ENCODE measurements at regions not wholly inside any gene's neighbourhood (a gene's known extent, or its start where the extent isn't known, plus 50 kb on each side); places are given as distances from the start of the nearest gene placed in this dataset.

- ATAC-seq = no peak
- 80% methylated on average over 1 of the region's 1 CpG for WGBS (ENCODE audit: insufficient coverage)
Measured at GRCh38 chr10:64745565-64745964, 1224.4 kb downstream of the REEP3 start.

DNA sequence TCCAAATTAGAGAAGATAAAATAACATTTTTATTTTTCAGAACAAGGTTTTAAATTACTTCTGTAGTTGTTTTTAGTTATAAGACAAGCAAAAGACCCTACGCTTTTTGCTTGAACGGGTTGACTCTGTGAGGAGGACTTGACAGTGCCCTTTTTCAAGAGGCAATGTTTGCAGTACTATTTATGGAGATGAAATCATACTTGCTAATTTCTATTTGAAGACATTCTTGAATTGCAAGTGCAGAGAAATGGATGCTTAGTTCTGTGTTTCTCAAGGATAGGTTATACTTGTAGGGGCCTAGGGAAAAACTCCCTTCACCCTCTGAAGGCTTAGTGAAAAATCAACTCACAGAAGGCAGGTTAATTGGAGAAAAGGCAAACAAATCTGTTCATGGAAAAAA is 1229.5 kb downstream of the REEP3 start:
- DNase-seq (no peak), ATAC-seq (no peak)
- WGBS (ENCODE audit: insufficient coverage) = 75% methylated on average over 2 of the region's 2 CpGs
- H3K4me1 Mint-ChIP-seq = no peaks in the 10 kb centered on the region
- Histone ChIP-seq H3K4me3 (ENCODE audit: low read length) (no peak overlapping the region), H3K4me1 (ENCODE audit: control insufficient read depth, insufficient read depth, low read length) (no peaks in the 10 kb centered on the region), H3K27me3 (ENCODE audit: control insufficient read depth, insufficient read depth, low read length) (no peaks in the 10 kb centered on the region), H3K36me3 (ENCODE audit: control insufficient read depth, insufficient read depth, low read length) (no peaks in the 10 kb centered on the region), H3K9me3 (ENCODE audit: control insufficient read depth, insufficient read depth, low read length) (no peaks in the 10 kb centered on the region), H3K27ac (ENCODE audit: low read length) (no peak overlapping the region)
- intact Hi-C loops (cut with micrococcal nuclease) = no loop called here
- no peaks in the 10 kb centered on the region for H3K27me3 Mint-ChIP-seq (ENCODE audit: low read depth in 2 of 2)
- peaks cover 11% of the 10 kb centered on the region in 2 donors for H3K9me3 Mint-ChIP-seq
- TF ChIP-seq CTCF (IDR thresholded peaks at IDR 0.05) = no peak
- H3K4me3 Mint-ChIP-seq = no peak overlapping the region
- peaks cover 8% of the 10 kb centered on the region for H3K36me3 Mint-ChIP-seq
- H3K27ac Mint-ChIP-seq = no peak overlapping the region

More at GRCh38 chr10:64745565-64745964, 1224.4 kb downstream of the REEP3 start:
- intact Hi-C loops (cut with micrococcal nuclease) = no loop called here
- Histone ChIP-seq H3K27me3 (ENCODE audit: control insufficient read depth, insufficient read depth, low read length) (no peaks in the 10 kb centered on the region), H3K4me3 (ENCODE audit: low read length) (no peak overlapping the region), H3K36me3 (ENCODE audit: control insufficient read depth, insufficient read depth, low read length) (no peaks in the 10 kb centered on the region), H3K27ac (ENCODE audit: low read length) (no peak overlapping the region), H3K9me3 (ENCODE audit: control insufficient read depth, insufficient read depth, low read length) (no peaks in the 10 kb centered on the region), H3K4me1 (ENCODE audit: control insufficient read depth, insufficient read depth, low read length) (no peaks in the 10 kb centered on the region)
- TF ChIP-seq CTCF (IDR thresholded peaks at IDR 0.05) = no peak
- Mint-ChIP-seq H3K4me3 (no peak overlapping the region), H3K9me3 (peaks cover 5 to 18% of the 10 kb centered on the region in 2 donors), H3K36me3 (peaks cover 9% of the 10 kb centered on the region), H3K4me1 (no peaks in the 10 kb centered on the region), H3K27ac (no peak overlapping the region), H3K27me3 (ENCODE audit: low read depth in 2 of 2) (no peaks in the 10 kb centered on the region)
- no peak for DNase-seq

- peaks cover 8% of the 10 kb centered on the region for H3K36me3 Mint-ChIP-seq
- WGBS (ENCODE audit: insufficient coverage) = 100% methylated on average over 1 of the region's 2 CpGs
- Histone ChIP-seq H3K4me3 (ENCODE audit: low read length) (no peak overlapping the region), H3K4me1 (ENCODE audit: control insufficient read depth, insufficient read depth, low read length) (no peaks in the 10 kb centered on the region), H3K9me3 (ENCODE audit: control insufficient read depth, insufficient read depth, low read length) (no peaks in the 10 kb centered on the region), H3K36me3 (ENCODE audit: control insufficient read depth, insufficient read depth, low read length) (no peaks in the 10 kb centered on the region), H3K27ac (ENCODE audit: low read length) (no peak overlapping the region), H3K27me3 (ENCODE audit: control insufficient read depth, insufficient read depth, low read length) (no peaks in the 10 kb centered on the region)
- no peak for DNase-seq
- H3K4me3 Mint-ChIP-seq = no peak overlapping the region
- TF ChIP-seq CTCF (IDR thresholded peaks at IDR 0.05) = no peak
- no peaks in the 10 kb centered on the region for H3K4me1 Mint-ChIP-seq
- H3K27me3 Mint-ChIP-seq (ENCODE audit: low read depth in 2 of 2) = no peaks in the 10 kb centered on the region
- intact Hi-C loops (cut with micrococcal nuclease) = no loop called here
- no peak for ATAC-seq
- H3K27ac Mint-ChIP-seq = no peak overlapping the region
- H3K9me3 Mint-ChIP-seq = peaks cover 8 to 14% of the 10 kb centered on the region in 2 donors
Measured at GRCh38 chr10:64753516-64753915, 1232.3 kb downstream of the REEP3 start.

DNA sequence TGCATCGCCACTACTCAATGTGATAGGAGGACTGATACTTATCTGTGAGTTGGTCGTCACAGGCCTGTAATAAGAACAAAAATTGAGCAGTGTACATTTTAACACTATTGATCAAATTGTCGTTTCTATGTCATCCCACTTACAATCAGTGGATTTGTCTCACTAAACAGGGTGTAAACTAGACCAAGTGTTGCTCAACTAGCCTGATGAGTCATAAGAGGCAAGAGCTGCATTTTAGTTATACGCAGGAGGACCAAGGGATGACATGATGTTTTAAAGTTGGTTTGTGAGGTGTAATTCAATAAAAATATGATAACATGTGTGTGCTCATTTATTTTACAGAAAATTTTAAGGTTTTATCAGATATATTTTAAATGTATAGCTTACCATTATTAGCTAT is 1239.2 kb downstream of the REEP3 start:
- Histone ChIP-seq H3K4me3 (ENCODE audit: low read length) (no peak overlapping the region), H3K9me3 (ENCODE audit: control insufficient read depth, insufficient read depth, low read length) (no peaks in the 10 kb centered on the region), H3K27ac (ENCODE audit: low read length) (no peak overlapping the region), H3K36me3 (ENCODE audit: control insufficient read depth, insufficient read depth, low read length) (no peaks in the 10 kb centered on the region), H3K27me3 (ENCODE audit: control insufficient read depth, insufficient read depth, low read length) (no peaks in the 10 kb centered on the region), H3K4me1 (ENCODE audit: control insufficient read depth, insufficient read depth, low read length) (no peaks in the 10 kb centered on the region)
- no peaks in the 10 kb centered on the region for H3K27me3 Mint-ChIP-seq (ENCODE audit: low read depth in 2 of 2)
- no peaks in the 10 kb centered on the region for H3K36me3 Mint-ChIP-seq
- H3K27ac Mint-ChIP-seq = no peak overlapping the region
- no peaks in the 10 kb centered on the region for H3K4me1 Mint-ChIP-seq
- no peak overlapping the region for H3K4me3 Mint-ChIP-seq
- WGBS (ENCODE audit: insufficient coverage) = 88% methylated on average over 4 of the region's 4 CpGs
- no peak for ATAC-seq
- intact Hi-C loops (cut with micrococcal nuclease) = no loop called here
- no peak for TF ChIP-seq CTCF (IDR thresholded peaks at IDR 0.05)
- H3K9me3 Mint-ChIP-seq = peaks cover 6 to 7% of the 10 kb centered on the region in 2 donors
- no peak for DNase-seq

Data from natural killer cell (primary cell).